Central memory CD4-positive, alpha-beta T cell (primary cell): ENCODE measurements at regions not wholly inside any gene's neighbourhood (a gene's known extent, or its start where the extent isn't known, plus 50 kb on each side); places are given as distances from the start of the nearest gene placed in this dataset.
"Not testable (repeated sequence)": the region's sequence is repeated elsewhere in the genome, so short reads cannot be mapped to it uniquely, and the experiment has no call there.

Source experiments
- DNase-seq: peaks from one replicate; pipeline ENCODE4 v3.0.0; 2022

GRCh38 chr10:119996944-119997343, 104.4 kb downstream of the SEC23IP start:
- DNase-seq, result no peak

- no peak for DNase-seq
Observed at GRCh38 chr10:119997429-119997828, 104.9 kb downstream of the SEC23IP start.

DNA sequence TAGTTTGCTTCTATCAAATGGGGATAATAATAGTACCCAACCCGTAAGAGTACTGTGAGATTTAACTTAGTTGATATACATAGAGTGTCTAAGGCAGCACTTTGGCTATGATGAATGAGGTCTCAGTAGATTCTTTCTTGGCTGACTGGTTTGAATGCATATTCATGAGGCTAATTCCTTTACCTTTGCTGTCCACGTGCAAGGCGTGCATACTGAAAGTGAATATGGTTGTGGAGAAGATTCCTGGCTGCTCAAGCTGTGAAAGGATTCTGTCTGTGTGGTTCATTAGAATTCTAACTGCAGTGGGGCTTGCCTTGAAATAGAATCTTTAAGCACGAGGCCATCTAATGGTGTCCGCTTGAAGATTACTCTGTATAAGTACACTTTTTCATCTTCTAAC, 110.3 kb downstream of the SEC23IP start:
- no peak for DNase-seq

- no peak for DNase-seq
Observed at GRCh38 chr10:120005207-120006201, 113.0 kb downstream of the SEC23IP start.

DNA sequence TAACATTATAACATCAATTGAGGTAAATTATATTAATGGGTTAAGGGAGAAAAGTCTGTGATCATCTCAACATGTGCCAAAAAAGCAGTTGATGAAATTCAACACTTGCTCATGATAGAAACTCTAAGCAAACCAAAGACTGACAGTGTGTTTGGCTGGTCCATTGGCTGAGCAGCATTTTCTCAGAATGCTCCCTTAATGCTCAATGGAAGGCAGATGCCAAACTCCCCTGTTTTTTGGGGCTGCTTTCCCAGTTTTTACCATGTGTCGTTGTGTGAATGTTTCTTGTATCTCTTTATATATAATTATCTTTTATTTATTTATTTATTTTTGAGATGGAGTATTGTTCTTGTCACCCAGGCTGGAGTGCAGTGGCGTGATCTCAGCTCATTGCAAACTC, 114.7 kb downstream of the SEC23IP start:
- no peak for DNase-seq

DNA sequence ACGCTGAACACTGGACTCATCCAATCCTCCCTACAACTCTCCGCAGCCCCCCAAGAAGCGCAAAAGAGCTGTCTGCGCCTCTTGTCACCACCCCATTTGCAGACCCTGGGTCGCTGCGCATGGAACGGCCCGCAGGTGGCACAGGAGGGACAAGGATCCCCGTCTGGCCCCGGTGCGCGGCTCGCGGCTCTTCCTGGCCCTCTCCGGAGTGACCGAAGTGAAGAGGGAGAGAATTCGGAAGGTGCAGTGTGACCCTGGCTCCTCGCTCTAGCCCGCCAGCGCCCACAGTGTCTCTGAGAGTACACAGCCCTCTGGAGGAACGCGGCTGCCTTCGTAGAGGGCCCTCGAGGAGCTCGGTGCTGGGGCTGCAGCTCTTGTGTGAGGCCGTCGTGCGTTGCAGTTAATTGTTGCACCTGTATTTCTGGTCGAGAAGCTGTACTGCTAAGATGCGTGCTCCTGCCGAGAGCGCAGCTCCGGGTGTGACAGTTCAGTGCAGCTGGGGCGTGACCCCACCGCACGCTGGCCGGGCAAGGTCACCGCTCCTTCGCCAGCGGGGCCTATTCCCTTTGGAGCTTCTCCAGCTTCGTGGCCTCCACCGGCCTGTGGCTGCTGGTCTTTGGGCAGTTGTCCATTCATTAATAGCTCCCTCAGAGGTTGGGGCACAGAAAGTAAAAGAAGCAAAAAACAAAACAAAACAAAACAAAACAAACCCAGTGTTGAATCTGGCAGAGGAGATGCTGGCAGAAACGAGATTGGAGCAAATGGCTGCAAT, 119.0 kb downstream of the SEC23IP start:
- no peak for DNase-seq

DNA sequence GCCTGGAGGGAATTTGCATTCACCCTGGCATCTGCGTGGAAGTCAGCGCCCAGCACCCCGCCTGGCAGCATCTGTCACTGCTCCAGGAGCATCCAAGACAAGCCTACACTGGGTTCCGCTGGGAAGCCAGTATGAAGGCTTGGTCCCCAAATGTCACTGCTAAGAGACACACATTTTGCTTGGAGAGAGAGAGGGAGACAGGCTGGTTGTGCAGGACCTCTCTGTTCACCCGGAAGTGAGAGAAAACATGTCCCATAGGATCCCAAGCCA, 119.5 kb downstream of the SEC23IP start:
- no peak for DNase-seq

DNA sequence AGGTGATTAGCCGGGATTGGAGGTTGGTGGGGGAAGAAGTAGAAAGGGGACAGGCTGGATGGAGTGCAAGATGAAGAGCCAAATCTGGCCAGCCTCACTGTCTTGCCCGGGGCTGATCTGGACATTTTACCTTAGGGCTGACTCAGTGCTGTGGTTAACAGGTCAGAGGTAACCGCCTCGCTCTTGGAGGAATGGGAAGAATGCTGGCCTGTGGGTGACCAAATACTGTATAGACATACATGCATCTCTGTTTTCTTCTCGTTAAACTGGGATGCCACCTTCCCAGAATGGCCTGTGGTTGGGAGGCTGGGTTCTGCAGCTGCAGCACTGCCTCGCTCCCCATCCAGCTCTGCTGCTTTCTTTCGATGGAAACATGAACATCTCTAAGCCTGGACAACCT, 120.0 kb downstream of the SEC23IP start:
- DNase-seq, result no peak

DNA sequence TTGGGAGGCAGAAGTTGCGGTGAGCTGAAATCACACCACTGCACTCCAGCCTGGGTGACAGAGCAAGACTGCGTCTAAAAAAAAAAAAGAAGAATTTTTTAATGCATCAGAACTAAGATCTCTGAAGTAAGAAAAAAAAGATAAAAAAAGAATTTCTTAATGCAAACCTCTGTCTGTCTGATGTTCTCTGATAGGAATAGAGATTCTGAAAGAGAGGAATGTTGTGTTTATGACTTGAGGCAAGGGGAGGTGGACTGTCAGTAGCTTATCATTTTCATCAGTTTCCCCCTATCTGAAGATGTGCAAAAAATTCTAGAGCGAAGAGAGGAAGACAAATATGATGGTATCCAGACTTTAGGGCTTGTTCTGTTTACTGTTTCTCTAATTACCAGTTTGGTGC, 121.5 kb downstream of the SEC23IP start:
- no peak for DNase-seq

DNA sequence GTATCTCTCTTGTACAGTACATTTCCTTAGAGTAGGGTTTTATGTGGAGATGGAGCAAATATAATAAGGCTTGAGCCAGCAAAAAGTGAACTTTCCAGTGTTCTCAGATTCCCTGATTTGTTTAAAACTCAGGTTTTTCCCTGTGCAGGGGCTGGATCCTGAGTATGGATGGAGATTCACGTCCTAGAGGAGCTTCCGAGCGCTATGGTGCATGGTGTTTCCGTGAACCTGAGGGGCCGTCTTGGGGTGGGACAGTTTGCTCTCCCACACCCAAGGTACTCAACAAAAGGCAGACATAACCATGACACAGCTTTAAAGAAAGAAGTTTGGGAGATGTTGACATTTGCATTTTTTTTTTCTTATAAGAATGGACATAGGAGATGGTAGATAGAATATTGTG, 122.5 kb downstream of the SEC23IP start:
- DNase-seq, result no peak

- DNase-seq, result no peak
Observed at GRCh38 chr10:120016906-120017305, 124.4 kb downstream of the SEC23IP start.

DNA sequence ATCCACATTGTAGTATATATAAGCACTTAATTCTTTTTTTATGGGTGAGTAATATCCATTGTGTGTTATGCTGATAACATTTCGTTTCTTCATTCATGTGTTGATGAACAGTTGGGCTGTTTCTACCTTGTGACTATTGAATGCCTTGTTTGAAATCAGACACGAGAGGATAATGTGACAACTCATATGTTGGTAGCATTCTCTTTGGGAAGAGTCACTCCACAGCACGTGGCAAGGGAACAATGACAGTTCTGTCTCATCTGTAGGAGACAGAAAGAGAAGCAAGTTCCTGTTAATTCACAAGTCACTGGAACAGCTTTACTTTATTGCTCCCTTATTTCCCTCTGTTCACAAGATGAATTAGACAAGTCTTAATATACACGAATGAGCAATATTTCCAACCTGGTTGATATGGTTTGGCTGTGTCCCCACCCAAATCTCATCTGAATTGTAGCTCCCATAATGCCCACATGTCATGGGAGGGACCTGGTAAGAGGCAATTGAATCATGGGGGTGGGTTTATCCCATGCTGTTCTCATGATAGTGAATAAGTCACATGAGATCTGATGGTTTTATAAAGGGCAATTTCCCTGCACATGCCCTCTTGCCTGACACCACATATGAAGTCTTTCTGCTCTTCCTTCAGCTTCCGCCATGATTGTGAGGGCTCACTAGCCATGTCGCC, 125.3 kb downstream of the SEC23IP start:
- no peak for DNase-seq

GRCh38 chr10:120018695-120019094, 126.2 kb downstream of the SEC23IP start:
- no peak for DNase-seq

DNA sequence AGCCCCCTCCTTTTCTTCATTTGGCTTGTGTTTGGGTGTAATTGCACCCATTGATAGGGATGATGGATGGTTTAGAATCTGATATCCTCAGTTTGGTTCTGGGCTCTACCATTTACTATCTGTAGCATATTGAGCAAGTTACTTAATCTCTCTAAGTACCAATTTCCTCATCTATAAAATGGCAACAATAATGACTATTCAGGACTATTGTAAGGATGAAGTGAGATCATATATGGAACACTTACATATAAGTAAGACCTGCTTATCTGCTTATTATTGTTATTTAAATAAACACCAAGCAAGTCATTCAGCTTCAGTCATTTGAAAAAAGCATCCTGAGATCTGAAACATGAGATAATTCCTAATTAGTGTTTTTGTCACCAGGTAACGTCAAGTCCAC, 127.0 kb downstream of the SEC23IP start:
- DNase-seq, result no peak

GRCh38 chr10:120022357-120022756, 129.8 kb downstream of the SEC23IP start:
- DNase-seq, result no peak

DNA sequence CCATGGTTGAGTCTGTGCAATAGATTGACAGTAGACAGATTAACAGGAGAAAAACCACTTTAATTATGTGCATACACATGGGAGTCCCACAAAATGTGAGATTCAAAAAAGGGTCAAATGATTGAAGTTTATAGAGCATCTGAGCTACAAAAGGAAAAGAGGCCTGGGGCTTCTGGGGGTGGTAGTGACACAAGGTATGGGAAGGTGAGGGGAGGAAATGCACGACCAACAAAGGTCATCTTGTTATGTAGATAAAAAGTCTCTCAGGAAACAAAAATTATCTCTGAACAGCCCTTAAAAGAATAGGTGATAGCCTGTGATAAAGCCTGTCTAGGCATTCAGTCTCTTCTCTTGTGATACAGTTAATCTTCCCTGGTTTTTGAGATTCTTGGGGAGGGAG, 141.7 kb downstream of the SEC23IP start:
- DNase-seq, result no peak

- no peak for DNase-seq
Observed at GRCh38 chr10:120039046-120039445, 146.5 kb downstream of the SEC23IP start.

DNA sequence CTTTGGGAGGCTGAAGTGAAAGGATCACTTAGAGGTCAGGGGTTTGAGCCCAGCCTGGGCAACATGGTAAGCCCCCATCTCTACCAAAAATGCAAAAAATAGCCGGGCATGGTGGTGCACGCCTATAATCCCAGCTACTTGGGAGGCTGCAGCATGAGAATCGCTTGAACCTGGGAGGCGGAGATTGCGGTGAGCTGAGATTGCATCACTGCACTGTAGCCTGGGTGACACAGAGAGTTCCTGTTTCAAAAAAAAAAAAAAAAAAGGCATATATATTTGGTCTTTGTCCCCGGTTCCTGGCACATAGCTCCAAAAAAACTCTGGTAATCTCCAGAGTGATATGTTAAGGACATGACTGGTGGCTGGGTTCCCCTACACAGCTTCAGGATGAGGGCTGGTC, 147.3 kb downstream of the SEC23IP start:
- no peak for DNase-seq

DNA sequence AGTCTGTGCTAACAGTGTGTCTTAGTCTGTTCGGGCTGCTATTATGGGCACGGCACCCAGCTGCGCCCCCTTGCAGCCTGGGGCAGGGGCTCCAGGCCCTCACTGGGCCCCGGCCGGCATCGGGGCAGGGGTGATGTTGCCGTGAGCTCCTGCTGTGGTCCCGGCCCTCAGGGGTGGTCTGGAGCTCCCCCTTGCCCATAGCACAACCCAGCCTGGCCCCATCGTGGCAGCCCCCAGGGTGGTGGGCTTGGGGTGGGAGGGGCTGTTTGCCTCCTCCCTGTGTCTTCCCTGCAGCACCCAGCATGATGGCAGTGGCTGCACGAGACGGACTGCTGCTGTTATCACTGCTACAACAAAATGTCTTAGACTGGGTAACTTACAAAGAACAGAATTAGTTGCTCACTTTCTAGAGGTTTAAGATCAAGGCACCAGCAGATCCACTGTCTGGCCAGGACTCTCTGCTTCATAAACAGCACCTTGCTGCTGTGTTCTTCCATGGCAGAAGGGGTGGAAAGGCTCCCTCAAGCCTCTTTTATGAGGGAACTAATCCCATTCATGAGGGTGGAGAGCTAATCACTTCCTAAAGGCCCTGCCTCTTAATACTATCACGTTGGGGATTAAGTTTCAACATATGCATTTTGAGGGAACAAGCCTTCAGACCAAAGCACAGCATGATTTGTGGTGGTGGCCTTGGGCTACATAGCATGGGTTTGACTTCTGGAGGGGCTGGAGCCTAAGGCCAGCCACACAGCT, 149.5 kb downstream of the SEC23IP start:
- DNase-seq, result no peak

DNA sequence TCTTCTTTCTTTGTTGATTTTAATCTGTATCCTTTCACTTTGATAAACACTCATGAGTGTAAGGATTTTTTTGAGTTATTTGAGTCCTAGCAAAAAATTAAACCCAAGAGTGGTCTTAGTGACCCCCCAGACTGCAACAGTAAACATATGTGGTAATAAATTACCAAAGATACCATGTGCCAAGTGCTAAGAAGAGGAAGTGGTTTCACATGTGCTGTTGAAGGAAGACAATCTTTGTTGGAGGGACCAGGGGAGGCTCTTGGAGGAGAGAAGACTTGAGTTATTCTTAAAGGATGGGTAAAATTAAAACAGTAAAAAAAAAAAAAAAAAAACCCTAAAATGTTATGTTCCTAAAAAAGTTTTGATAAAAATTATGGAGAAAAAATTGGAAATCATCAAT, 150.2 kb downstream of the SEC23IP start:
- DNase-seq, result no peak

- not testable (repeated sequence) for DNase-seq
Observed at GRCh38 chr10:120047373-120047772, 154.8 kb downstream of the SEC23IP start.

GRCh38 chr10:120047926-120048325, 155.4 kb downstream of the SEC23IP start:
- no peak for DNase-seq

GRCh38 chr10:120048391-120048790, 155.9 kb downstream of the SEC23IP start:
- DNase-seq, result no peak
